SK-N-SH treated with all-trans-retinoic acid at 6 μM for 48 hours (cell line): ENCODE measurements at regions not wholly inside any gene's neighbourhood (a gene's known extent, or its start where the extent isn't known, plus 50 kb on each side); places are given as distances from the start of the nearest gene placed in this dataset.

Experiments used
- ATAC-seq: fragments of 200-7000 bp; cut with Tn5 transposase; 3 replicates; pipeline ENCODE4 v1.9.1; 2020; ENCODE audit warnings: mild to moderate bottlenecking, moderate library complexity
- ARNTL ChIP-seq: fragments of 450-650 bp; formaldehyde crosslinking; IDR thresholded peaks from 2 replicates; pipeline ENCODE4 v1.5.0; 2020; ENCODE audit warnings: low read depth, mild to moderate bottlenecking, moderate library complexity, borderline replicate concordance
- BACH2 ChIP-seq: fragments of 250-450 bp; sonication (Bioruptor Pico); IDR thresholded peaks from 2 replicates; pipeline ENCODE4 v1.9.0; 2021; ENCODE audit warnings: mild to moderate bottlenecking, borderline replicate concordance
- CREB5 ChIP-seq: fragments of 250-450 bp; sonication (Bioruptor Pico); IDR thresholded peaks from 2 replicates; pipeline ENCODE4 v1.5.1; 2020; ENCODE audit warnings: low read depth, mild to moderate bottlenecking, moderate library complexity
- CSDC2 ChIP-seq: fragments of 250-450 bp; sonication (Bioruptor Pico); IDR thresholded peaks from 2 replicates; pipeline ENCODE4 v1.5.0; 2020; ENCODE audit warnings: mild to moderate bottlenecking, moderate library complexity
- ESRRG ChIP-seq: fragments of 250-450 bp; sonication (Bioruptor Pico); IDR thresholded peaks from 2 replicates; pipeline ENCODE4 v1.6.1; 2021; ENCODE audit warnings: mild to moderate bottlenecking
- ISL1 ChIP-seq: fragments of 250-450 bp; sonication (Bioruptor Pico); IDR thresholded peaks from 2 replicates; pipeline ENCODE4 v2.1.2; 2022; ENCODE audit warnings: mild to moderate bottlenecking, moderate library complexity
- OSR1 ChIP-seq: fragments of 250-450 bp; sonication (Bioruptor Pico); IDR thresholded peaks from 2 replicates; pipeline ENCODE4 v1.8.0; 2022; ENCODE audit warnings: moderate library complexity, mild to moderate bottlenecking, inconsistent platforms
- POU6F1 ChIP-seq: fragments of 250-450 bp; sonication (Bioruptor Pico); IDR thresholded peaks from 2 replicates; pipeline ENCODE4 v1.8.0; 2021; ENCODE audit warnings: low read depth, mild to moderate bottlenecking, moderate library complexity, borderline replicate concordance
- PPARA ChIP-seq: fragments of 250-450 bp; sonication (Bioruptor Pico); IDR thresholded peaks from 2 replicates; pipeline ENCODE4 v1.5.0; 2020; ENCODE audit warnings: mild to moderate bottlenecking, borderline replicate concordance
- RARB ChIP-seq: fragments of 250-450 bp; sonication (Bioruptor Pico); IDR thresholded peaks from 2 replicates; pipeline ENCODE4 v1.8.0; 2021; ENCODE audit warnings: mild to moderate bottlenecking, moderate library complexity
- SNAI2 ChIP-seq: fragments of 250-450 bp; sonication (Bioruptor Pico); IDR thresholded peaks from 2 replicates; pipeline ENCODE4 v1.5.0; 2020; ENCODE audit warnings: mild to moderate bottlenecking, moderate library complexity
- TOX ChIP-seq: fragments of 250-450 bp; sonication (Bioruptor Pico); IDR thresholded peaks from 2 replicates; pipeline ENCODE4 v1.8.0; 2021; ENCODE audit warnings: mild to moderate bottlenecking, moderate library complexity, borderline replicate concordance
- ZC3H10 ChIP-seq: fragments of 250-450 bp; sonication (Bioruptor Pico); IDR thresholded peaks from 2 replicates; pipeline ENCODE4 v1.5.1; 2021; ENCODE audit warnings: mild to moderate bottlenecking, moderate library complexity
- ZFP3 ChIP-seq: fragments of 250-450 bp; sonication (Bioruptor Pico); IDR thresholded peaks from 2 replicates; pipeline ENCODE4 v1.5.0; 2020; ENCODE audit warnings: mild to moderate bottlenecking, moderate library complexity
- ZFP30 ChIP-seq: fragments of 450-650 bp; formaldehyde crosslinking; IDR thresholded peaks from 2 replicates; pipeline ENCODE4 v1.5.0; 2022; ENCODE audit warnings: mild to moderate bottlenecking, moderate library complexity
- ZNF565 ChIP-seq: fragments of 450-650 bp; formaldehyde crosslinking; conservative IDR thresholded peaks from 2 replicates; pipeline ENCODE4 v1.5.0; 2020; ENCODE audit warnings: low read depth, mild to moderate bottlenecking, moderate library complexity
- ZNF70 ChIP-seq: fragments of 450-650 bp; formaldehyde crosslinking; IDR thresholded peaks from 2 replicates; pipeline ENCODE4 v1.5.0; 2020; ENCODE audit warnings: mild to moderate bottlenecking, moderate library complexity
- TF ChIP-seq, protein P1 (sequence below): fragments of 250-450 bp; sonication (Bioruptor Pico); IDR thresholded peaks from 2 replicates; pipeline ENCODE4 v1.8.0; 2020; ENCODE audit warnings: mild to moderate bottlenecking, moderate library complexity, borderline replicate concordance
- TF ChIP-seq, protein P2 (sequence below): fragments of 250-450 bp; sonication (Bioruptor Pico); IDR thresholded peaks from 2 replicates; pipeline ENCODE4 v1.5.0; 2020; ENCODE audit warnings: mild to moderate bottlenecking, moderate library complexity

- peak; percentile 58 for ATAC-seq
- TF ChIP-seq ESRRG, result no peak
Measured at GRCh38 chrX:39759526-39760224, 338.1 kb downstream of the BCOR start.

DNA sequence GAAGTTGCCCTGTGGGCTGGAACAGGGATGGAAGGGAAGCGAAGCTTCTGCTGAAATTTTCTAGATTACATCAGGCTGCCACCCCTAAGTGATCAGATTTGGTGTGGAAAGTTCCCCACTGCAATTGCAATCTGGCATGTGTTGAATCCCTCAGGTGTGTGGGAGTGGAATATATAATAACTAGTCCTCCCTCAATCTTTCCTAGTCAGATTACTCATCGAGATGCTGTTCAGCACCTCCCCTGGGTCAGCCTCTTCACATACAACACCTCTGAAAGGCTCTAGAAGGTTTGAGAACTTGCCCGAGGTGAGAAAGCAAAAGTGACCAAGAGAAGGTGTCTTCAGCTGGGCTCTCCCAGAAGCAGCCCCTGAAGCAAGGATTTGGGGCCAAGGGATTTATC is 336.8 kb downstream of the BCOR start:
- ATAC-seq, result no peak
- TF ChIP-seq ZNF70 (CRISPR knock-in tag) (no peak), ZC3H10 (CRISPR knock-in tag) (no peak), CSDC2 (CRISPR knock-in tag) (no peak)
- TF ChIP-seq, all 23 proteins: peak for 0

- peak; percentile 52 for ATAC-seq
Measured at GRCh38 chrX:39762266-39762841, 335.4 kb downstream of the BCOR start.

DNA sequence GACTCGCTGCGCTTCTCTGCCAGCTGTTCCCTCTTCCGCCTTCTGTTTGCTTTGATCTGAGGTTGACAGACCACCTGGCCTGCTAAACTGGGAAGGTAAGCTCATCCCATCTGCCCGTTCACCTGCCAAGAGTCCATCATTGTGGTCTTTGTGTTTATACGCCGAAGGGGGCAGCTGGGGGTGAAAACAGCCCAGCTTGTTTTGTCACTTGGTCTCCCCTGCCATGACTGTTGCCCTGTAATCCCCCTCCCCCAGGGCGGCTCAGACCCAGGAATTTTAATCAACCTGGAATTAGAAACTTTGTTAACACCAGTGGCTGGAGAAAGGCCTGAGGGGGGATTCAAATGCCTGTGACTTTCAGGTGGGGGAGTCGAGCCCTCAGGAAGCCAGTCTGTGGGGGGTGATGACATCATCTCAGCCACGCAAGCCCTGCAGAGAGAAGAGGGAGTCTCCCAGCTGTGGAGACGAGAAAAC is 333.3 kb downstream of the BCOR start:
- ATAC-seq, result no peak
- TF ChIP-seq ZNF565 (CRISPR knock-in tag) (no peak), OSR1 (CRISPR knock-in tag) (no peak), ZFP3 (CRISPR knock-in tag) (no peak), ZFP30 (no peak), ZNF70 (CRISPR knock-in tag) (no peak), POU6F1 (no peak), SNAI2 (CRISPR knock-in tag) (no peak), ISL1 (CRISPR knock-in tag) (no peak), CREB5 (CRISPR knock-in tag) (no peak), PPARA (no peak), ESRRG (no peak), CSDC2 (CRISPR knock-in tag) (no peak), BACH2 (CRISPR knock-in tag) (no peak)
- TF ChIP-seq, protein P1, sequence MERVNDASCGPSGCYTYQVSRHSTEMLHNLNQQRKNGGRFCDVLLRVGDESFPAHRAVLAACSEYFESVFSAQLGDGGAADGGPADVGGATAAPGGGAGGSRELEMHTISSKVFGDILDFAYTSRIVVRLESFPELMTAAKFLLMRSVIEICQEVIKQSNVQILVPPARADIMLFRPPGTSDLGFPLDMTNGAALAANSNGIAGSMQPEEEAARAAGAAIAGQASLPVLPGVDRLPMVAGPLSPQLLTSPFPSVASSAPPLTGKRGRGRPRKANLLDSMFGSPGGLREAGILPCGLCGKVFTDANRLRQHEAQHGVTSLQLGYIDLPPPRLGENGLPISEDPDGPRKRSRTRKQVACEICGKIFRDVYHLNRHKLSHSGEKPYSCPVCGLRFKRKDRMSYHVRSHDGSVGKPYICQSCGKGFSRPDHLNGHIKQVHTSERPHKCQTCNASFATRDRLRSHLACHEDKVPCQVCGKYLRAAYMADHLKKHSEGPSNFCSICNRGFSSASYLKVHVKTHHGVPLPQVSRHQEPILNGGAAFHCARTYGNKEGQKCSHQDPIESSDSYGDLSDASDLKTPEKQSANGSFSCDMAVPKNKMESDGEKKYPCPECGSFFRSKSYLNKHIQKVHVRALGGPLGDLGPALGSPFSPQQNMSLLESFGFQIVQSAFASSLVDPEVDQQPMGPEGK (CRISPR knock-in tag), result no peak
- TF ChIP-seq, protein P2, sequence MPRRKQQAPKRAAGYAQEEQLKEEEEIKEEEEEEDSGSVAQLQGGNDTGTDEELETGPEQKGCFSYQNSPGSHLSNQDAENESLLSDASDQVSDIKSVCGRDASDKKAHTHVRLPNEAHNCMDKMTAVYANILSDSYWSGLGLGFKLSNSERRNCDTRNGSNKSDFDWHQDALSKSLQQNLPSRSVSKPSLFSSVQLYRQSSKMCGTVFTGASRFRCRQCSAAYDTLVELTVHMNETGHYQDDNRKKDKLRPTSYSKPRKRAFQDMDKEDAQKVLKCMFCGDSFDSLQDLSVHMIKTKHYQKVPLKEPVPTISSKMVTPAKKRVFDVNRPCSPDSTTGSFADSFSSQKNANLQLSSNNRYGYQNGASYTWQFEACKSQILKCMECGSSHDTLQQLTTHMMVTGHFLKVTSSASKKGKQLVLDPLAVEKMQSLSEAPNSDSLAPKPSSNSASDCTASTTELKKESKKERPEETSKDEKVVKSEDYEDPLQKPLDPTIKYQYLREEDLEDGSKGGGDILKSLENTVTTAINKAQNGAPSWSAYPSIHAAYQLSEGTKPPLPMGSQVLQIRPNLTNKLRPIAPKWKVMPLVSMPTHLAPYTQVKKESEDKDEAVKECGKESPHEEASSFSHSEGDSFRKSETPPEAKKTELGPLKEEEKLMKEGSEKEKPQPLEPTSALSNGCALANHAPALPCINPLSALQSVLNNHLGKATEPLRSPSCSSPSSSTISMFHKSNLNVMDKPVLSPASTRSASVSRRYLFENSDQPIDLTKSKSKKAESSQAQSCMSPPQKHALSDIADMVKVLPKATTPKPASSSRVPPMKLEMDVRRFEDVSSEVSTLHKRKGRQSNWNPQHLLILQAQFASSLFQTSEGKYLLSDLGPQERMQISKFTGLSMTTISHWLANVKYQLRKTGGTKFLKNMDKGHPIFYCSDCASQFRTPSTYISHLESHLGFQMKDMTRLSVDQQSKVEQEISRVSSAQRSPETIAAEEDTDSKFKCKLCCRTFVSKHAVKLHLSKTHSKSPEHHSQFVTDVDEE (CRISPR knock-in tag), result no peak
- TF ChIP-seq, all 23 proteins: peak for 0

More at GRCh38 chrX:39762266-39762841, 335.4 kb downstream of the BCOR start:
- TF ChIP-seq ZNF70 (CRISPR knock-in tag) (no peak), RARB (CRISPR knock-in tag) (peak; percentile 51; the same call in 1 of the 2 replicates), TOX (CRISPR knock-in tag) (peak; percentile 79; the same call in 1 of the 2 replicates), ARNTL (no peak)
- TF ChIP-seq, protein P1 (CRISPR knock-in tag), result 0 out of 2 replicates have a peak, but pooled peaks have one; percentile 43
